Thoracic aorta (tissue), 2 donors: ENCODE measurements at regions not wholly inside any gene's neighbourhood (a gene's known extent, or its start where the extent isn't known, plus 50 kb on each side); places are given as distances from the start of the nearest gene placed in this dataset.
"Not testable (repeated sequence)": the region's sequence is repeated elsewhere in the genome, so short reads cannot be mapped to it uniquely, and the experiment has no call there.

ENCODE experiments used
- ATAC-seq: fragments of 150-250 bp; one replicate; pipeline ENCODE4 v1.8.0; 2017; ENCODE audit warnings: low read depth; ENCODE audit not compliant: insufficient number of reproducible peaks, low FRiP score
- DNase-seq: peaks from one replicate; pipeline ENCODE4 v3.0.0-alpha.2; 2020; ENCODE audit warnings: low spot score
- H3K27ac ChIP-seq, 2 donors: fragments of 200-600 bp; sonication (generic); 1 replicate in 1 of 2; 2 replicates in 1 of 2; pipeline ENCODE4 v1.5.1; 2016; ENCODE audit warnings: mild to moderate bottlenecking in 2 of 2, moderate library complexity in 2 of 2
- H3K27me3 ChIP-seq: fragments of 200-600 bp; sonication (generic); replicated peaks from 2 replicates; pipeline ENCODE4 v1.6.0; 2016; ENCODE audit warnings: mild to moderate bottlenecking; ENCODE audit not compliant: insufficient read depth
- H3K36me3 ChIP-seq: fragments of 200-600 bp; sonication (generic); one replicate; pipeline ENCODE4 v1.5.1; 2016
- H3K4me1 ChIP-seq, 2 donors: fragments of 200-600 bp; sonication (generic); 1 replicate in 1 of 2; 2 replicates in 1 of 2; pipeline versions ENCODE4 v1.5.1 to v1.6.0; 2016; ENCODE audit warnings: low read depth in 2 of 2, mild to moderate bottlenecking in 1 of 2; ENCODE audit not compliant: control insufficient read depth in 1 of 2
- H3K4me3 ChIP-seq: fragments of 200-600 bp; sonication (generic); 2 replicates; pipeline ENCODE4 v1.5.1; 2016; ENCODE audit warnings: mild to moderate bottlenecking
- H3K9me3 ChIP-seq: fragments of 200-600 bp; sonication (generic); 2 replicates; pipeline ENCODE4 v1.5.1; 2016
- CTCF ChIP-seq: fragments of 200-600 bp; sonication (generic); IDR thresholded peaks from one replicate; pipeline ENCODE4 v1.5.1; 2019; ENCODE audit warnings: antibody characterized with exemption

GRCh38 chr7:54201501-54201900 lies 340.7 kb upstream of the VSTM2A start:
- Histone ChIP-seq H3K9me3 (no peaks in the 10 kb centered on the region), H3K36me3 (no peaks in the 10 kb centered on the region), H3K4me3 (no peak overlapping the region), H3K4me1 (no peaks in the 10 kb centered on the region), H3K27me3 (no peaks in the 10 kb centered on the region), H3K27ac (no peak overlapping the region)
- no peak for DNase-seq
- no peak for TF ChIP-seq CTCF
- no peak for ATAC-seq

- Histone ChIP-seq H3K27ac (no peak overlapping the region), H3K4me3 (no peak overlapping the region), H3K36me3 (no peaks in the 10 kb centered on the region), H3K9me3 (peaks cover 7% of the 10 kb centered on the region), H3K27me3 (no peaks in the 10 kb centered on the region), H3K4me1 (no peaks in the 10 kb centered on the region)
- DNase-seq: no peak
- no peak for TF ChIP-seq CTCF
- no peak for ATAC-seq
These were observed 326.8 kb upstream of the VSTM2A start for GRCh38 chr7:54215424-54215823.

- ATAC-seq, H3K27ac ChIP-seq, H3K4me3 ChIP-seq, H3K4me1 ChIP-seq, DNase-seq, H3K9me3 ChIP-seq, H3K27me3 ChIP-seq, H3K36me3 ChIP-seq: not testable (repeated sequence)
These were observed 316.1 kb upstream of the VSTM2A start for GRCh38 chr7:54226030-54226429.

GRCh38 chr7:54242776-54243175 lies 299.4 kb upstream of the VSTM2A start:
- Histone ChIP-seq H3K4me3 (no peak overlapping the region), H3K27ac (no peak overlapping the region), H3K4me1 (no peaks in the 10 kb centered on the region), H3K9me3 (no peaks in the 10 kb centered on the region), H3K36me3 (no peaks in the 10 kb centered on the region), H3K27me3 (no peaks in the 10 kb centered on the region)
- DNase-seq (no peak), ATAC-seq (no peak)
- no peak for TF ChIP-seq CTCF

GRCh38 chr7:54245020-54245419 lies 297.2 kb upstream of the VSTM2A start:
- DNase-seq (no peak), ATAC-seq (no peak)
- TF ChIP-seq CTCF: no peak
- Histone ChIP-seq H3K4me3 (no peak overlapping the region), H3K9me3 (no peaks in the 10 kb centered on the region), H3K27me3 (no peaks in the 10 kb centered on the region), H3K36me3 (no peaks in the 10 kb centered on the region), H3K27ac (no peak overlapping the region), H3K4me1 (no peaks in the 10 kb centered on the region)

- Histone ChIP-seq H3K9me3 (no peaks in the 10 kb centered on the region), H3K4me3 (no peak overlapping the region), H3K4me1 (no peaks in the 10 kb centered on the region), H3K27me3 (no peaks in the 10 kb centered on the region), H3K27ac (no peak overlapping the region), H3K36me3 (no peaks in the 10 kb centered on the region)
- DNase-seq (no peak), ATAC-seq (no peak)
- no peak for TF ChIP-seq CTCF
These were observed 292.5 kb upstream of the VSTM2A start for GRCh38 chr7:54249686-54250085.
